Middle frontal gyrus (tissue), 1 donor: ENCODE measurements at regions not wholly inside any gene's neighbourhood (a gene's known extent, or its start where the extent isn't known, plus 50 kb on each side); places are given as distances from the start of the nearest gene placed in this dataset.

Experiments used
- DNase-seq: peaks from one replicate; pipeline ENCODE4 v3.0.0-alpha.2; 2015; ENCODE audit warnings: low spot score; ENCODE audit errors: extremely low spot score

GRCh38 chr15:29919380-29919881, 97.2 kb upstream of the TJP1 start:
- no peak for DNase-seq

DNA sequence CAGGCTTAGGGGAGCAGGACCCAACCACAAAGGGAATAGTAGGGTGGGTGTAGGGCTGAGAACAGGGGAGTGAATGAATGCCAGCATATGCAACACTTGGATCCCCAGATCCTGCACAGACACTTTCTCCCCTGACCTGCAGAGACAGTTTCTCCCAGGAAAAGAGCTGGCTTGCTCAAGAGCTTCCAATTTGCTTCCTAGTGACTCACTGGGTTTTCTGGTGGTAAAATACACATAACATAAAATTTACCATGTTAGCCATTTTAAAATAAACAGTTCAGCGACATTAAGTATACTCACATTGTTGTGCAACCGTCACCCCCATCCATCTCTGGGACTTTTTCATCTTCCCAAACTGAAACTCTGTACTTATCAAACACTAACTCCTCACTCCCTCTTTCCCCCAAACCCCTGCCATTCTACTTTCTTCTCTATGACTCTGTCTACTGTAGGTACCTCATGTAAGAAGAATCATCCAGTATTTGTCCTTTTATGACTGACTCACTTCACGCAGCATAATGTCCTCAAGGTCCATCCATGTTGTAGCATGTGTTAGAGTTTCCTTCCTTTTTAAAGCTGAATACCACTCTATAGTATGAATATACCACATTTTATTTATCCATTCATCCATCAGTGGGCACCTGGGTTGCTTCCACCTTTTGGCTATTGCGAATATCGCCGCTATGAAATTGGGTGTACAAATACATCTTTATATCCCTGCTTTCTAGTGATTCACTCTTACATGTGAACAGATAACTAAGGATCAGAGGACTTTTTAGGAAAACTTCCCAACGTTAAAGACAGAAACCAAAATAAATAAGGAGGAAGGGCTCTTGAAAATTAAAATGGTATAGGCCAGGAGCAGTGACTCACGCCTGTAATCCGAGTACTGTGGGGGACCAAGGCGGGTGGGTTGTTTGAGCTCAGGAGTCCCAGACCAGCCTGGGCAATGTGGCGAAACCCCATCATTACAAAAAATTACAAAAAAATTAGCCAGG, 95.6 kb upstream of the TJP1 start:
- DNase-seq = no peak

GRCh38 chr15:29914511-29914926, 92.3 kb upstream of the TJP1 start:
- no peak for DNase-seq

GRCh38 chr15:29913528-29914135, 91.4 kb upstream of the TJP1 start:
- DNase-seq = no peak

DNA sequence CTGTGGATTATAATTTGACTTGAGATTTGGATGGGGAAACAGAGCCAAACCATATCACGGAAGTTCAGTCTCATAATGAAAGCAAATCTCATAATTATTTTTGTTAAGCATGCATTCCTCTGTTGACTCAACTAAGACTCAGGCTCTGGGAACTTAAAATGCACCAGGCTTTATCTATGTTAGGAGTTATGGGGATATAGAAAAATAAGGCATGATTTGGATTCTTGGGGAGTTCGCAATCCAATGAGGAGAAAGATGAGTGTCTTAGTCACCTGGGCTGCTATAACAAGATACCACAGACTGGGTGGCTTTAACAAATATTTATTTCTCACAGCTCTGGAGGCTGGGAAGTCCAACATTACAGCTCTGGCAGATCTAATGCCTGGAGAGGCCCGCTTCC, 89.4 kb upstream of the TJP1 start:
- no peak for DNase-seq

- DNase-seq = no peak
Measured at GRCh38 chr15:29910068-29910467, 87.8 kb upstream of the TJP1 start.

DNA sequence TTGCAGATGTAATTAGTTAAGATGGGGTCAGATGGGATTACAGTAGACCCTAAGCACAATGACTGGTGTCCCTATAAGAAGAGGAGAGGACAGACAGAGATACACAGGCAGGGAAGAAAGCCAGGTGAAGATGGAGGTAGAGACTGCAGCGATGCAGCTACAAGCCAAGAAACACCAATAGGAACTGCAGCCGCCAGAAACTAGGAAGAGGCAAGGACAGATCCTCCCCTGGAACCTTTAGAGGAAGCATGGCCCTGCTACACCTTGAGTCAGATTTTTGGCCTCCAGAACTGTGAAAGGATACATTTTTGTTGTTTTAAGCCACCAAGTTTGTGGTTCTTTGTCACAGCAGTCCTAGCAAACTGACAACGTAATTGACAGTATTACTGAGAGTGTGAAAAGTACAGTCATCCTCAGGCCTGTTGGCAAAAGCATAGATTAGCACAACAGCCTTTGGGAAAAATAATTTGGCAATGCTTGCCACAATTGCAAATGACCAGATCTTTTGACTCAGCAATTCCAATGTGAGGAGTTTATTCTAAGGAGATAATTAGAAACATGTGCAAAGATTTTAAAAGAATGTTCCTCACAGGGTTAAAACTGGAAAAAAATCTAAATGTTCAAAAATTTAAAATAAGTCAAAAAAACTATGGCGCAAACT, 82.6 kb upstream of the TJP1 start:
- no peak for DNase-seq

DNA sequence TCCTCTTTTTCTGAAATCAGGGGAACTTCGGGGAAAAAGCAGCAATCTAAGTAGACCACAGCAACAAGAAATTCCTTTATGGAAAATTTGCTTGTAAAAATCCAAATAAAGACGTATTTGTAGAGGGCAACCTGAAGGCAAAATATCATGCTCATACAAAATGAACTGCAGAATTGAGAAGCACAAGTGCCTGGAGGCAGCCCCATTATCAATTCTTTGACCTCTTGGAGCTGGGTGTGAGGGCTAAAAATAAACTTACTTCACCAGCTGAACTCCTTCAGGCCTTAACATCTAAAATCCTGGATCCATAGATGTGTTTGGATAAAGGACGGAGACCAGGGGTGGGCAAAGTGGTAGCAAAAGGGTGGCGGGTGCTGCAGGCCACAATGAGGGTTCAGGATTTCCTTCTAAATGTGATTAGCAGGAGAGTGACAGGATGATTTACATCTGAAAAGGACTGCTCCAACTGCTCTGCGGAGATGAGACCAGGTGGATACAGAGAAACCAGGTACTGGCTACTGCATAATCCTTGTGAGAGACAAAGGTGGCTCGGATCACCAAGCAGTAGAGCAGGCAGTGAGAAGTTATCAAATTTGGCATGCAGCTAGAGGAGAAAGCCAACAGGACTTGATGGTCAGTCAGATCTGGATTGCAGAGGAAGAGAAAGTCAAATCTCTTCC, 81.7 kb upstream of the TJP1 start:
- DNase-seq = no peak

DNA sequence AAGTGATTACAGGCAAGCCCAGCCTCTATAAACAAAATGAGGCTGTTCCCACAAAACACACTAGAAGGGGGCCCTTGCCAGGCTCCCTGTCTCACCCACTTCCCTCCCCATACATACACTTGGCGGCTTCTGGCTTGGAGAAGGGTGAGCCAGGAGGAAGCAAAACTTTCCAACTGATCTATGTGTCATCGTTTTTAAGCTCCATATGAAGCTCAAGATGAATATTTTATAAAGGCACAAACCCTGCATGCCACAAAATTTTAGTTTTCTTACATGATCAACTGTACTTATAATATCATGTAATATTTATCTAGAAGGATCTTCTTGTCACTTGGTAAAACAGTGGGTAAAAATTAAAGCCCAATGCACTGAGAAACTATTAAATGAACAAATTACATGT, 80.8 kb upstream of the TJP1 start:
- no peak for DNase-seq

- DNase-seq = no peak
Measured at GRCh38 chr15:29900237-29901189, 78.2 kb upstream of the TJP1 start.

DNA sequence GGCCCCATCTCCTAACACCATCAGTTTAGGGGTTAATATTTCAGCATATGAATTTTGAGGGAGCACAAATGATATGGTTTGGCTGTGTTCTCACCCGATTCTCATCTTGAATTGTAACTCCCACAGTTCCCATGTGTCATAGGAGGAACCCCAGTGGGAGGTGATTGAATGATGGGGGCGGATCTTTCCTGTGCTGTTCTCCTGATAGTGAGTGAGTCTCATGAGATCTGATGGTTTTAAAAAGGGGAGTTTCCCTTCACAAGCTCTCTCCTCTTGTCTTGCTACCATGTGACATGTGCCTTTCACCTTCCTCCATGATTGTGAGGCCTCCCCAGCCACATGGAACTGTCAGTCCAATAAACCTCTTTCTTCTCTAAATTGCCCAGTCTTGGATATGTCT, 73.8 kb upstream of the TJP1 start:
- DNase-seq = no peak

DNA sequence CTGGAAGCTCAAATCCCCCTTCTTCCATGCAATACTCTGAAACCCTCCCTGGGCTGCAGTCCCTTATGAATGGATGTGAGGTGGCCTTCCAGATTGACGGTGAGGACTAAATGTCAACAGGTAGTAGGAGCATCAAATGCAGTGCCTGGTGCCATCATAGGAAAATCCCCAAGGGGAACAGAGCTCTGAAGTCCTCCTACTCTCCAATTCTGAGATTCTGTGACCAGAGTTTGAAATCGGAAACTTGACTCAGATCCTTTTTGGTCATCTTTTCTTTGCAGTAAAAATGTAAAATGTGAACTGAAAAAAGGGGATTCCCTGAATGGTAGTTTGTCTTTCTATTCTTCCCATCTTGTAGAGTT, 68.8 kb upstream of the TJP1 start:
- no peak for DNase-seq

- DNase-seq = no peak
Measured at GRCh38 chr15:29890336-29891095, 68.2 kb upstream of the TJP1 start.

DNA sequence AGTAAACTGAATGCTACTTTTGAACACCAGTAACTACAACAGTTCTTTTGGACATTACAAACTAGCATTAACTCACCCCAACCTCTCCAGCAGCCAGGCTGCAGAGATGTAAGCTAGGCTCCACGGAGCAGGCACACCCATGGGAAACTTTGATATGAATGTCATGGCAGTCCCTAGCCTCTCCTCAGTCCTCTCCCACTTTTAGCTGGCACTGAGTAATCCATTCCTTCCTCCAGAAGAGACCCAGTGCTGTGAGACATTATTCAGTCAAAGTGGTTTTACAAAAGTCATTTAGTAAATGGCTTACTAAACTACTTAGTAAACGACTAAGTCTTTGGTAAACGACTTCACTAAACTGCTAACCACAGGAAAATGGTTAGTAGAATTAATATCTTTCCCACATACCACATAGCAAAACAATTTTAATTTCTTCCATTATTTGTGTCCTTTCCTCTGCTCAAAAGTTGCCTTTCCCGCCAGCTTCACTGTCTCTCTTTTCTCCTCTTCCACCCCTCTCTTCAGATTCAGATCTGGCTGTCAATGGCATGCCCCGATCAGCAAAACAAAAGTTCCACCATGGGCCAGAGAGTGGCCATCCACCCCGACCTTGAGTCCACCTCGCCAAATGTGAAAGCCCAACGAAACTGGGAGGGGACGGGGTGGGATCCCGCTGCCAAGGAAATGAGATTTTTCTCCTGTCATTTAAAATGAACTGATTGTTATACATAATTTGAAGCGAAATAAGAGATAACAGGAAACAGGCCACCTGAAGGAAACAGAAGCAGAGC, 67.5 kb upstream of the TJP1 start:
- DNase-seq = no peak

DNA sequence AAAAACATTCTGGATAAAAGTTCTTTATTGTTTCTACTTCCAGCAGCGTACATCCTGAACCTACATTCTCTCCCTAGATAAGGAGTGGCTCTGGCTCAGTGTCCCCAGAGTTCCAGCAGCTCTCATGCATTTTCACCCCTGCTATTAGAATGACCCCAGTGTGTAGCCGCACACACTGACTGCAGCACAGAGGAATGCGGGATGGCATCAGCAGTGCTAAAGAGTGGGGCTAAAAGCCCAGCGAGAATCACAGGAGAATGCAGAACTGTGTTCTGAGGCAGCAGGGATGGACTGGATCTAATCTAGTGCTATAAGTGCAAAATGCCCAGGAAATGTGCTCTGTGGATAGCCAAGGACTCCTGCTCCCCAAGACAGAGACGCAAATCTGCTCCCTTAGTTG, 66.4 kb upstream of the TJP1 start:
- no peak for DNase-seq

DNA sequence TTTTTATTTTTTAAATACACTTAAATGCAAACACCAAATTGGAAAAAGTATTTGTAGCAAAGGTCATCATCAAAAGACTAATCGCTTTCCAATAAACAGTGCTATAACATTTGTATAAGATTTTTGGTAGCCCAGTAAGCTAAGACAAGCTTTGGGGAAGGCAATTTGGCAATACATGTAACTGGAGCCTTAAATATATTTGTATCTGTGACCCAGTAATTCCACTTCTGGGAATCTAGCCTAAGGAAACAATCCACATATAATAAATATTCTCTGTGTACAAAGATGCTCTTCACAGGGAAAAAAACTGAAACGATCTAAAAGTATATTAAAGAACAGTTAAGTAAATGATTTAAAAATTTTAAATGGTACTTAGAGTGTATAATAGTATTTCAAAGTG, 65.5 kb upstream of the TJP1 start:
- DNase-seq = no peak

DNA sequence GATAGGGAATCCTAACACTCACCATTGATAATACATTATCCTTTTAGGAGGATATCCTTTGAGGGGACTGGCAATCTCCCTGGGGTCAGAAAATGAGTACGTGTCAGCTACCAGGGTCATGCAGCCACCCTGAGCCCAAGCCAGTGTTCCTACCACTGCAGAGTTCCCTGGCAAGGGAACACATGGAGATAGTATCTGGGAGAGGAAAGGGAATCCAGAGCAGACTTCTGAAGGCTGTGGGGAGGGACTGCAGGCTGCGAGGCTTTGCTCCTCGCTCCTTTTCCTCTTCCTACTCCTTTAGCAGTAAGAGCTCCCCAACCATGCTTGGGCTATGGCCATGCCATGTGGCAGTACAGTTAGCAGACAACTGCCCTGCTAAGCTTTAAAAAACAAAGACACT, 62.9 kb upstream of the TJP1 start:
- no peak for DNase-seq

- no peak for DNase-seq
Measured at GRCh38 chr15:29883126-29883525, 60.9 kb upstream of the TJP1 start.

DNA sequence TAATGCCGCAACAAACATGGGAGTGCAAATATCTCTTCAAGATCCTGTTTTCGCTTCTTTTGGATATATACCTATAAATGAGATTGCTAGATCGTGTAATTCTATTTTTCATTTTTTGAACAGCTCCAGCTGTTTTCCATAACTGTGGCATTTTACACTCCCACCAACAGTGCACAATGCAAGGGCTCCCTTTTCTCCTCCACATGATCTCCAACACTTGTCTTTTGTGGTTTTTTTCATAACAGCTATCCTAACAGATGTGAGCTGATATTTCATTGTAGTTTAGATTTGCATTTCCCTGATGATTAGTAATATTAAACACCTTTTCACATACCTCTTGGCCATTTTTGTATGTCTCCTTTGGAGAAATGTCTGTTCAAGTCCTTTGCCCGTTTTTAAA, 58.6 kb upstream of the TJP1 start:
- DNase-seq = no peak
